ENCODE measurements at regions not wholly inside any gene's neighbourhood (a gene's known extent, or its start where the extent isn't known, plus 50 kb on each side); places are given as distances from the start of the nearest gene placed in this dataset.

- peak overlapping the region; percentile 69 for H3K27ac Mint-ChIP-seq
- no peak for DNase-seq (ENCODE audit: low spot score, unreplicated experiment)
- peaks cover 4% of the 10 kb centered on the region for H3K9me3 Mint-ChIP-seq (ENCODE audit: low read depth)
- H3K4me3 Mint-ChIP-seq (ENCODE audit: low read depth), result no peak overlapping the region
- no peak for TF ChIP-seq CTCF (IDR thresholded peaks at IDR 0.05; ENCODE audit: unreplicated experiment)
- no peaks in the 10 kb centered on the region for H3K27me3 Mint-ChIP-seq
- no peaks in the 10 kb centered on the region for H3K36me3 Mint-ChIP-seq (ENCODE audit: insufficient read depth)
- peaks cover 17% of the 10 kb centered on the region for H3K4me1 Mint-ChIP-seq (ENCODE audit: low read depth)
Observed at GRCh38 chr6:22880686-22881433, 311.5 kb downstream of the HDGFL1 start.

GRCh38 chr6:22882581-22882980, 313.2 kb downstream of the HDGFL1 start:
- Mint-ChIP-seq H3K4me3 (ENCODE audit: low read depth) (no peak overlapping the region), H3K4me1 (ENCODE audit: low read depth) (peaks cover 27% of the 10 kb centered on the region), H3K9me3 (ENCODE audit: low read depth) (peaks cover 3% of the 10 kb centered on the region), H3K27me3 (no peaks in the 10 kb centered on the region), H3K27ac (no peak overlapping the region), H3K36me3 (ENCODE audit: insufficient read depth) (peaks cover 3% of the 10 kb centered on the region)
- TF ChIP-seq CTCF (IDR thresholded peaks at IDR 0.05; ENCODE audit: unreplicated experiment), result no peak
- no peak for DNase-seq (ENCODE audit: low spot score, unreplicated experiment)

- Mint-ChIP-seq H3K9me3 (ENCODE audit: low read depth) (peaks cover 3% of the 10 kb centered on the region), H3K4me1 (ENCODE audit: low read depth) (peaks cover 28% of the 10 kb centered on the region), H3K27me3 (no peaks in the 10 kb centered on the region), H3K36me3 (ENCODE audit: insufficient read depth) (peaks cover 3% of the 10 kb centered on the region), H3K4me3 (ENCODE audit: low read depth) (no peak overlapping the region), H3K27ac (no peak overlapping the region)
- no peak for DNase-seq (ENCODE audit: low spot score, unreplicated experiment)
- no peak for TF ChIP-seq CTCF (IDR thresholded peaks at IDR 0.05; ENCODE audit: unreplicated experiment)
Observed at GRCh38 chr6:22883061-22883717, 313.8 kb downstream of the HDGFL1 start.

GRCh38 chr6:22884456-22884855, 315.1 kb downstream of the HDGFL1 start:
- Mint-ChIP-seq H3K4me3 (ENCODE audit: low read depth) (no peak overlapping the region), H3K27me3 (no peaks in the 10 kb centered on the region), H3K9me3 (ENCODE audit: low read depth) (peaks cover 3% of the 10 kb centered on the region), H3K36me3 (ENCODE audit: insufficient read depth) (peaks cover 3% of the 10 kb centered on the region), H3K27ac (no peak overlapping the region), H3K4me1 (ENCODE audit: low read depth) (peaks cover 32% of the 10 kb centered on the region)
- DNase-seq (ENCODE audit: low spot score, unreplicated experiment), result no peak
- TF ChIP-seq CTCF (IDR thresholded peaks at IDR 0.05; ENCODE audit: unreplicated experiment), result no peak

- Mint-ChIP-seq H3K4me1 (ENCODE audit: low read depth) (peaks cover 21% of the 10 kb centered on the region), H3K27ac (peak overlapping the region; percentile 63), H3K36me3 (ENCODE audit: insufficient read depth) (peaks cover 3% of the 10 kb centered on the region), H3K4me3 (ENCODE audit: low read depth) (no peak overlapping the region), H3K9me3 (ENCODE audit: low read depth) (peaks cover 3% of the 10 kb centered on the region), H3K27me3 (no peaks in the 10 kb centered on the region)
- TF ChIP-seq CTCF (IDR thresholded peaks at IDR 0.05; ENCODE audit: unreplicated experiment), result no peak
- no peak for DNase-seq (ENCODE audit: low spot score, unreplicated experiment)
Observed at GRCh38 chr6:22886650-22887581, 317.6 kb downstream of the HDGFL1 start.

Measured in progenitor cell of endocrine pancreas (in vitro differentiated cells).